Panc1 (cell line): ENCODE measurements at regions not wholly inside any gene's neighbourhood (a gene's known extent, or its start where the extent isn't known, plus 50 kb on each side); places are given as distances from the start of the nearest gene placed in this dataset.

Experiments used
- POLR2AphosphoS5 ChIP-seq: IDR thresholded peaks from 2 replicates; pipeline ENCODE4 v1.6.1; 2012; ENCODE audit warnings: mild to moderate bottlenecking, low read depth, low read length, moderate library complexity
- TCF7L2 ChIP-seq: IDR thresholded peaks from 2 replicates; pipeline ENCODE4 v1.6.1; 2011; ENCODE audit warnings: mild to moderate bottlenecking, low read depth, low read length, inconsistent platforms
- TF ChIP-seq, protein P1 (sequence below), 2 experiments: IDR thresholded peaks; 2 replicates each; pipeline ENCODE4 v1.6.1; 2011 to 2012; ENCODE audit warnings: low read depth in 2 of 2, control low read depth in 1 of 2, low read length in 1 of 2, mild to moderate bottlenecking in 1 of 2, moderate library complexity in 1 of 2; ENCODE audit not compliant: insufficient read depth in 1 of 2
- TF ChIP-seq, protein P2 (sequence below): fragments of 450-650 bp; IDR thresholded peaks from 2 replicates; pipeline ENCODE4 v1.5.1; 2017; ENCODE audit warnings: mild to moderate bottlenecking

DNA sequence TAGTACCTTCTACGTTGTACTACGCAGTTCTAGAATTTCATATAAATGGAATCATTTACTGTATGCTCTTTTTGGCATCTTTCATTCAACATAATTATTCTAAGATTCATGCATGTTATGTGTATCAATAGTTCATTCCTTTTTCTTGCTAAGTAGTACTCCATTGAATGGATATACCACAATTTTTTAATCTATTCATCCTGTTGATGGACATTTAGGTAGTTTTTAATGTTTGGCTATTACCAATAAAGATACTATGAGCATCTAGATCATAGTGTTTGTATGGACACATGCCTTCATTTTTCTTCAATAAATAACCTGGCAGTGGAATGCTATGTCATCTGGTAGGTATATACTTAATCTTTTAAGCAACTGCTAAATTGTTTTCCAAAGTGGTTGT lies 83.0 kb upstream of the ELN start:
- TF ChIP-seq, protein P1, sequence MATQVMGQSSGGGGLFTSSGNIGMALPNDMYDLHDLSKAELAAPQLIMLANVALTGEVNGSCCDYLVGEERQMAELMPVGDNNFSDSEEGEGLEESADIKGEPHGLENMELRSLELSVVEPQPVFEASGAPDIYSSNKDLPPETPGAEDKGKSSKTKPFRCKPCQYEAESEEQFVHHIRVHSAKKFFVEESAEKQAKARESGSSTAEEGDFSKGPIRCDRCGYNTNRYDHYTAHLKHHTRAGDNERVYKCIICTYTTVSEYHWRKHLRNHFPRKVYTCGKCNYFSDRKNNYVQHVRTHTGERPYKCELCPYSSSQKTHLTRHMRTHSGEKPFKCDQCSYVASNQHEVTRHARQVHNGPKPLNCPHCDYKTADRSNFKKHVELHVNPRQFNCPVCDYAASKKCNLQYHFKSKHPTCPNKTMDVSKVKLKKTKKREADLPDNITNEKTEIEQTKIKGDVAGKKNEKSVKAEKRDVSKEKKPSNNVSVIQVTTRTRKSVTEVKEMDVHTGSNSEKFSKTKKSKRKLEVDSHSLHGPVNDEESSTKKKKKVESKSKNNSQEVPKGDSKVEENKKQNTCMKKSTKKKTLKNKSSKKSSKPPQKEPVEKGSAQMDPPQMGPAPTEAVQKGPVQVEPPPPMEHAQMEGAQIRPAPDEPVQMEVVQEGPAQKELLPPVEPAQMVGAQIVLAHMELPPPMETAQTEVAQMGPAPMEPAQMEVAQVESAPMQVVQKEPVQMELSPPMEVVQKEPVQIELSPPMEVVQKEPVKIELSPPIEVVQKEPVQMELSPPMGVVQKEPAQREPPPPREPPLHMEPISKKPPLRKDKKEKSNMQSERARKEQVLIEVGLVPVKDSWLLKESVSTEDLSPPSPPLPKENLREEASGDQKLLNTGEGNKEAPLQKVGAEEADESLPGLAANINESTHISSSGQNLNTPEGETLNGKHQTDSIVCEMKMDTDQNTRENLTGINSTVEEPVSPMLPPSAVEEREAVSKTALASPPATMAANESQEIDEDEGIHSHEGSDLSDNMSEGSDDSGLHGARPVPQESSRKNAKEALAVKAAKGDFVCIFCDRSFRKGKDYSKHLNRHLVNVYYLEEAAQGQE (IDR thresholded peaks at IDR 0.05; ENCODE audit: insufficient read depth in 1 of 2, low read depth in 2 of 2, low read length in 1 of 2): no peak
- TF ChIP-seq, protein P2, sequence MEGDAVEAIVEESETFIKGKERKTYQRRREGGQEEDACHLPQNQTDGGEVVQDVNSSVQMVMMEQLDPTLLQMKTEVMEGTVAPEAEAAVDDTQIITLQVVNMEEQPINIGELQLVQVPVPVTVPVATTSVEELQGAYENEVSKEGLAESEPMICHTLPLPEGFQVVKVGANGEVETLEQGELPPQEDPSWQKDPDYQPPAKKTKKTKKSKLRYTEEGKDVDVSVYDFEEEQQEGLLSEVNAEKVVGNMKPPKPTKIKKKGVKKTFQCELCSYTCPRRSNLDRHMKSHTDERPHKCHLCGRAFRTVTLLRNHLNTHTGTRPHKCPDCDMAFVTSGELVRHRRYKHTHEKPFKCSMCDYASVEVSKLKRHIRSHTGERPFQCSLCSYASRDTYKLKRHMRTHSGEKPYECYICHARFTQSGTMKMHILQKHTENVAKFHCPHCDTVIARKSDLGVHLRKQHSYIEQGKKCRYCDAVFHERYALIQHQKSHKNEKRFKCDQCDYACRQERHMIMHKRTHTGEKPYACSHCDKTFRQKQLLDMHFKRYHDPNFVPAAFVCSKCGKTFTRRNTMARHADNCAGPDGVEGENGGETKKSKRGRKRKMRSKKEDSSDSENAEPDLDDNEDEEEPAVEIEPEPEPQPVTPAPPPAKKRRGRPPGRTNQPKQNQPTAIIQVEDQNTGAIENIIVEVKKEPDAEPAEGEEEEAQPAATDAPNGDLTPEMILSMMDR: no peak
- TF ChIP-seq POLR2AphosphoS5 (no peak), TCF7L2 (no peak)
